Upper lobe of left lung (tissue), 4 donors: ENCODE measurements at regions not wholly inside any gene's neighbourhood (a gene's known extent, or its start where the extent isn't known, plus 50 kb on each side); places are given as distances from the start of the nearest gene placed in this dataset.

Experiments used
- EP300 ChIP-seq, 4 donors: sonication (generic); formaldehyde crosslinking; IDR thresholded peaks; one replicate each; pipeline ENCODE4 v1.5.1; 2017; ENCODE audit warnings: antibody characterized with exemption in 4 of 4, control low read depth in 2 of 4
- POLR2A ChIP-seq, 4 donors: fragments of 450-650 bp; IDR thresholded peaks; one replicate each; pipeline ENCODE4 v1.5.1; 2016 to 2017; ENCODE audit warnings: antibody characterized with exemption in 4 of 4, mild to moderate bottlenecking in 2 of 4
- POLR2AphosphoS5 ChIP-seq, 2 donors: sonication (generic); formaldehyde crosslinking; IDR thresholded peaks; one replicate each; pipeline ENCODE4 v1.5.1; 2017; ENCODE audit warnings: antibody characterized with exemption in 2 of 2
- TF ChIP-seq, protein P1 (sequence below), 6 experiments: fragments of 450-650 bp in 4 of 6; fragments of 200-600 bp in 2 of 6; sonication (generic) in 2 of 6; IDR thresholded peaks; one replicate each; pipeline ENCODE4 v1.5.1; 2016 to 2019; ENCODE audit warnings: antibody characterized with exemption in 6 of 6

DNA sequence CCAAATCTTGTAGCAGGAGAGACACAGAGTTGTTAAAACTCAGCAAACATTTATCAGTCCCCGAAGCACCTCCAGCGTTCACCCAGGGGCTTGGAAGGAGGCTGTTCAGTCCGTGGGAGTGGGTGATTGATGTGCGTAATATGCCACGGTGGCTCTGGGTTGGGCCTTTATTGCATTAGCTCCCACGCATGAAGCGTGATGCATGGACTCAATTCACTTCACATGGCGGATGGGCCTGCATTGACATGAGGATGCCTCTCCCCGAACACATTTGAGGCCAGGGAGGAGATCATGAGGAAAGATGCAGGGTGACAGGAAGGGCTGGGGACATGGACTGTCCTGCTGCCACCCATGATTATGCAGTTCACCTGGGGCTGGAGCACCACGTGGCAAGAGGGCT, 126.5 kb downstream of the FAM43A start:
- TF ChIP-seq, protein P1, sequence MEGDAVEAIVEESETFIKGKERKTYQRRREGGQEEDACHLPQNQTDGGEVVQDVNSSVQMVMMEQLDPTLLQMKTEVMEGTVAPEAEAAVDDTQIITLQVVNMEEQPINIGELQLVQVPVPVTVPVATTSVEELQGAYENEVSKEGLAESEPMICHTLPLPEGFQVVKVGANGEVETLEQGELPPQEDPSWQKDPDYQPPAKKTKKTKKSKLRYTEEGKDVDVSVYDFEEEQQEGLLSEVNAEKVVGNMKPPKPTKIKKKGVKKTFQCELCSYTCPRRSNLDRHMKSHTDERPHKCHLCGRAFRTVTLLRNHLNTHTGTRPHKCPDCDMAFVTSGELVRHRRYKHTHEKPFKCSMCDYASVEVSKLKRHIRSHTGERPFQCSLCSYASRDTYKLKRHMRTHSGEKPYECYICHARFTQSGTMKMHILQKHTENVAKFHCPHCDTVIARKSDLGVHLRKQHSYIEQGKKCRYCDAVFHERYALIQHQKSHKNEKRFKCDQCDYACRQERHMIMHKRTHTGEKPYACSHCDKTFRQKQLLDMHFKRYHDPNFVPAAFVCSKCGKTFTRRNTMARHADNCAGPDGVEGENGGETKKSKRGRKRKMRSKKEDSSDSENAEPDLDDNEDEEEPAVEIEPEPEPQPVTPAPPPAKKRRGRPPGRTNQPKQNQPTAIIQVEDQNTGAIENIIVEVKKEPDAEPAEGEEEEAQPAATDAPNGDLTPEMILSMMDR (IDR thresholded peaks at IDR 0.05) = no peak
- TF ChIP-seq POLR2AphosphoS5 (IDR thresholded peaks at IDR 0.05) = no peak
- TF ChIP-seq POLR2A (IDR thresholded peaks at IDR 0.05) = no peak
- TF ChIP-seq EP300 (IDR thresholded peaks at IDR 0.05) = no peak
